ENCODE measurements at regions not wholly inside any gene's neighbourhood (a gene's known extent, or its start where the extent isn't known, plus 50 kb on each side); places are given as distances from the start of the nearest gene placed in this dataset.

GRCh38 chr7:3156508-3156907 lies 112.8 kb upstream of the CARD11 start:
- TF ChIP-seq, protein P1, sequence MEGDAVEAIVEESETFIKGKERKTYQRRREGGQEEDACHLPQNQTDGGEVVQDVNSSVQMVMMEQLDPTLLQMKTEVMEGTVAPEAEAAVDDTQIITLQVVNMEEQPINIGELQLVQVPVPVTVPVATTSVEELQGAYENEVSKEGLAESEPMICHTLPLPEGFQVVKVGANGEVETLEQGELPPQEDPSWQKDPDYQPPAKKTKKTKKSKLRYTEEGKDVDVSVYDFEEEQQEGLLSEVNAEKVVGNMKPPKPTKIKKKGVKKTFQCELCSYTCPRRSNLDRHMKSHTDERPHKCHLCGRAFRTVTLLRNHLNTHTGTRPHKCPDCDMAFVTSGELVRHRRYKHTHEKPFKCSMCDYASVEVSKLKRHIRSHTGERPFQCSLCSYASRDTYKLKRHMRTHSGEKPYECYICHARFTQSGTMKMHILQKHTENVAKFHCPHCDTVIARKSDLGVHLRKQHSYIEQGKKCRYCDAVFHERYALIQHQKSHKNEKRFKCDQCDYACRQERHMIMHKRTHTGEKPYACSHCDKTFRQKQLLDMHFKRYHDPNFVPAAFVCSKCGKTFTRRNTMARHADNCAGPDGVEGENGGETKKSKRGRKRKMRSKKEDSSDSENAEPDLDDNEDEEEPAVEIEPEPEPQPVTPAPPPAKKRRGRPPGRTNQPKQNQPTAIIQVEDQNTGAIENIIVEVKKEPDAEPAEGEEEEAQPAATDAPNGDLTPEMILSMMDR (IDR thresholded peaks at IDR 0.05) = no peak
- no peak for TF ChIP-seq POLR2A (IDR thresholded peaks at IDR 0.05)
- no peak for TF ChIP-seq POLR2AphosphoS5 (IDR thresholded peaks at IDR 0.05)

Measured in gastroesophageal sphincter (tissue), 3 donors.